Stomach (tissue), 8 donors: ENCODE measurements at regions not wholly inside any gene's neighbourhood (a gene's known extent, or its start where the extent isn't known, plus 50 kb on each side); places are given as distances from the start of the nearest gene placed in this dataset.

Experiments used
- DNase-seq, 2 donors: peaks; one replicate each; pipeline versions ENCODE4 v3.0.0 to v3.0.0-alpha.2; 2013 to 2019
- H3K27ac ChIP-seq, 5 donors: fragments of 200-600 bp in 4 of 5; sonication (generic) in 4 of 5; one replicate each; pipeline ENCODE4 v1.5.1; 2013 to 2019; ENCODE audit warnings: mild to moderate bottlenecking in 1 of 5, moderate library complexity in 1 of 5
- H3K27me3 ChIP-seq, 3 donors: fragments of 200-600 bp; sonication (generic); one replicate each; pipeline ENCODE4 v1.5.1; 2017 to 2019; ENCODE audit warnings: mixed run types in 1 of 3
- H3K36me3 ChIP-seq, 4 donors: fragments of 200-600 bp; sonication (generic); 1 replicate in 3 of 4; 2 replicates in 1 of 4; pipeline ENCODE4 v1.5.1; 2016 to 2019
- H3K4me1 ChIP-seq, 4 donors: fragments of 200-600 bp; sonication (generic); one replicate each; pipeline ENCODE4 v1.5.1; 2016 to 2019
- H3K4me3 ChIP-seq, 4 donors: fragments of 200-600 bp; sonication (generic) in 3 of 4; one replicate each; pipeline ENCODE4 v1.5.1; 2016 to 2019; ENCODE audit warnings: mild to moderate bottlenecking in 1 of 4
- H3K9me3 ChIP-seq, 4 donors: fragments of 200-600 bp; sonication (generic); one replicate each; pipeline ENCODE4 v1.5.1; 2016 to 2019
- EP300 ChIP-seq: sonication (generic); formaldehyde crosslinking; IDR thresholded peaks from one replicate; pipeline ENCODE4 v1.6.1; 2017; ENCODE audit warnings: antibody characterized with exemption
- POLR2A ChIP-seq, 4 donors: fragments of 450-650 bp; IDR thresholded peaks; one replicate each; pipeline ENCODE4 v1.6.1; 2016; ENCODE audit warnings: antibody characterized with exemption in 4 of 4, control low read depth in 2 of 4, mild to moderate bottlenecking in 1 of 4, moderate library complexity in 1 of 4
- POLR2AphosphoS5 ChIP-seq, 3 donors: sonication (generic); formaldehyde crosslinking; IDR thresholded peaks; one replicate each; pipeline ENCODE4 v1.6.1; 2016; ENCODE audit warnings: antibody characterized with exemption in 3 of 3
- WGBS, 5 donors: extraction: QIAGEN DNeasy Blood & Tissue Kit in 3 of 5; methylation state at CpG; one replicate each; pipeline versions ENCODE4 v1.1.5 to v1.1.7; 2013 to 2018; 5-methylcytosine and 5-hydroxymethylcytosine counted together
- intact Hi-C: fragments of 100-400 bp; cut with DNase I; formaldehyde crosslinking; loops from one replicate; pipeline ENCODE4 v1.15.1; 2023; ENCODE audit warnings: low total_unique reads
- TF ChIP-seq, protein P1 (sequence below), 7 experiments: fragments of 450-650 bp in 4 of 7; fragments of 200-600 bp in 3 of 7; sonication (generic) in 3 of 7; IDR thresholded peaks; one replicate each; pipeline ENCODE4 v1.5.1; 2016 to 2019; ENCODE audit warnings: antibody characterized with exemption in 7 of 7, control low read depth in 2 of 7, mild to moderate bottlenecking in 1 of 7
- donor health status: healthy with polysubstance abuse.
- donor health status: Bipolar disorder and iron deficiency.
- donor health status: healthy.

- no peaks in the 10 kb centered on the region for H3K36me3 ChIP-seq
- 20 to 60% (median 36%) methylated on average over 4 of the region's 4 CpGs for WGBS, 5 donors
- H3K4me1 ChIP-seq, result peaks cover 0 to 6% (median 0%) of the 10 kb centered on the region in 4 donors
- no peak for TF ChIP-seq EP300
- no peak for TF ChIP-seq POLR2AphosphoS5 (IDR thresholded peaks at IDR 0.05)
- no peak for TF ChIP-seq POLR2A (IDR thresholded peaks at IDR 0.05)
- TF ChIP-seq, protein P1, sequence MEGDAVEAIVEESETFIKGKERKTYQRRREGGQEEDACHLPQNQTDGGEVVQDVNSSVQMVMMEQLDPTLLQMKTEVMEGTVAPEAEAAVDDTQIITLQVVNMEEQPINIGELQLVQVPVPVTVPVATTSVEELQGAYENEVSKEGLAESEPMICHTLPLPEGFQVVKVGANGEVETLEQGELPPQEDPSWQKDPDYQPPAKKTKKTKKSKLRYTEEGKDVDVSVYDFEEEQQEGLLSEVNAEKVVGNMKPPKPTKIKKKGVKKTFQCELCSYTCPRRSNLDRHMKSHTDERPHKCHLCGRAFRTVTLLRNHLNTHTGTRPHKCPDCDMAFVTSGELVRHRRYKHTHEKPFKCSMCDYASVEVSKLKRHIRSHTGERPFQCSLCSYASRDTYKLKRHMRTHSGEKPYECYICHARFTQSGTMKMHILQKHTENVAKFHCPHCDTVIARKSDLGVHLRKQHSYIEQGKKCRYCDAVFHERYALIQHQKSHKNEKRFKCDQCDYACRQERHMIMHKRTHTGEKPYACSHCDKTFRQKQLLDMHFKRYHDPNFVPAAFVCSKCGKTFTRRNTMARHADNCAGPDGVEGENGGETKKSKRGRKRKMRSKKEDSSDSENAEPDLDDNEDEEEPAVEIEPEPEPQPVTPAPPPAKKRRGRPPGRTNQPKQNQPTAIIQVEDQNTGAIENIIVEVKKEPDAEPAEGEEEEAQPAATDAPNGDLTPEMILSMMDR (IDR thresholded peaks at IDR 0.05), result no peak
- no peak overlapping the region for H3K27ac ChIP-seq
- intact Hi-C loops, result no loop called here
- DNase-seq, result peak in 1 of 2 donors; percentile 62
- no peak overlapping the region for H3K4me3 ChIP-seq
- H3K27me3 ChIP-seq, result no peaks in the 10 kb centered on the region
- H3K9me3 ChIP-seq, result no peaks in the 10 kb centered on the region
These were observed 51.6 kb upstream of the MPP7 start for GRCh38 chr10:28354511-28354910.

DNA sequence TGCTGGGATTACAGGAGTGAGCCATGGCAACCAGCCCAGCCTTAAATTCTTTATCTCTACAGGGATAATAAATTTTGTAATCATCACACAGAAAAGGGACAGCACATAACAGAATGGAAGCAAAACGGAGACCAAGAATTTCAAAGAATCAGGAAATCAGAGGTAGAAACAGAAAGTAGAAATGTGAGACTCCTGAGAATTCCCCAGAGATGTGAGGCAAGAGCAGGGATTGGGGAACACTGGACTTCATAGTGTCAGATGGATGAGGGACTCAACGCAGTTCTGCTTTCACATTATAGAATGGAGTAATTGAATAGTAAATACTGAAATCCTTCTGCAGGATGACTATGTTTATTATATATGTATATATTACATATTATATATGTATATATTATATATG is 52.5 kb upstream of the MPP7 start:
- intact Hi-C loops, result no loop called here

GRCh38 chr10:28359334-28359733 is 56.5 kb upstream of the MPP7 start:
- TF ChIP-seq EP300, result no peak
- TF ChIP-seq POLR2A (IDR thresholded peaks at IDR 0.05), result no peak
- no peak for TF ChIP-seq POLR2AphosphoS5 (IDR thresholded peaks at IDR 0.05)
- TF ChIP-seq, protein P1 (IDR thresholded peaks at IDR 0.05), result no peak
- 93 to 97% (median 96%) methylated on average over 3 of the region's 3 CpGs for WGBS, 5 donors
- Histone ChIP-seq H3K36me3 (no peaks in the 10 kb centered on the region), H3K27ac (no peak overlapping the region), H3K4me3 (no peak overlapping the region), H3K9me3 (no peaks in the 10 kb centered on the region), H3K27me3 (no peaks in the 10 kb centered on the region), H3K4me1 (peaks cover 0 to 5% (median 0%) of the 10 kb centered on the region in 4 donors)
- intact Hi-C loops, result no loop called here
- no peak for DNase-seq

More for the DNA sequence above, 52.5 kb upstream of the MPP7 start:
- H3K27me3 ChIP-seq, result no peaks in the 10 kb centered on the region
- H3K27ac ChIP-seq, result no peak overlapping the region
- no peaks in the 10 kb centered on the region for H3K9me3 ChIP-seq
- H3K4me1 ChIP-seq, result peaks cover 0 to 6% (median 0%) of the 10 kb centered on the region in 4 donors
- no peak for DNase-seq
- H3K36me3 ChIP-seq, result no peaks in the 10 kb centered on the region
- TF ChIP-seq EP300, result no peak
- TF ChIP-seq POLR2A (IDR thresholded peaks at IDR 0.05), result no peak
- TF ChIP-seq POLR2AphosphoS5 (IDR thresholded peaks at IDR 0.05), result no peak
- TF ChIP-seq, protein P1 (IDR thresholded peaks at IDR 0.05), result no peak
- WGBS, 5 donors, result 63 to 90% (median 81%) methylated on average over 2 of the region's 2 CpGs
- H3K4me3 ChIP-seq, result no peak overlapping the region

DNA sequence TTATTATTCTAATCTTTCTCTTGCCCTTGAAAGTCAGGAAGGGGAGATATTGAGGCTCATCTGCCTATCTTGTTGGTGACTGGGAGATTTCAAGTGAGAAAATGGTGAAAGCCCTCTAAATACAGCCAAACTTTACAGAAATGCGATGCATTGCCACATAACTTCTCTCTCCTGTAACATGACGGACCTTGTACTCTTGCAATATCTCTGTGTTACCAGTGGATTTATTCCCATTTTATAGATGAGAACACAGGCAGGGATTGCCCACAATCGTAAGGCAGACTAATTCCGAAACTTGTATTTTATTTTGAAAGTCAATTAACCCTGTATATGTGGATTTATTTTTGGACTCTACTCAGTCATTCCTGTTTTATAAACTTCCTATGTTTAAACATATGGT is 57.3 kb upstream of the MPP7 start:
- Histone ChIP-seq H3K36me3 (no peaks in the 10 kb centered on the region), H3K4me1 (no peaks in the 10 kb centered on the region), H3K4me3 (no peak overlapping the region), H3K27ac (no peak overlapping the region), H3K9me3 (no peaks in the 10 kb centered on the region), H3K27me3 (no peaks in the 10 kb centered on the region)
- no peak for DNase-seq
- intact Hi-C loops, result no loop called here
- TF ChIP-seq POLR2A (IDR thresholded peaks at IDR 0.05) (no peak), POLR2AphosphoS5 (IDR thresholded peaks at IDR 0.05) (no peak), EP300 (no peak)
- TF ChIP-seq, protein P1 (IDR thresholded peaks at IDR 0.05), result no peak
- 79 to 87% (median 83%) methylated on average over 4 of the region's 4 CpGs for WGBS, 5 donors
